HG02678 (cell line): ENCODE measurements at regions not wholly inside any gene's neighbourhood (a gene's known extent, or its start where the extent isn't known, plus 50 kb on each side); places are given as distances from the start of the nearest gene placed in this dataset.

ENCODE experiments used
- ATAC-seq: cut with Tn5 transposase; IDR thresholded peaks from one replicate; pipeline ENCODE4 v1.9.1; 2021; ENCODE audit warnings: mild to moderate bottlenecking, moderate library complexity; ENCODE audit not compliant: unreplicated experiment

DNA sequence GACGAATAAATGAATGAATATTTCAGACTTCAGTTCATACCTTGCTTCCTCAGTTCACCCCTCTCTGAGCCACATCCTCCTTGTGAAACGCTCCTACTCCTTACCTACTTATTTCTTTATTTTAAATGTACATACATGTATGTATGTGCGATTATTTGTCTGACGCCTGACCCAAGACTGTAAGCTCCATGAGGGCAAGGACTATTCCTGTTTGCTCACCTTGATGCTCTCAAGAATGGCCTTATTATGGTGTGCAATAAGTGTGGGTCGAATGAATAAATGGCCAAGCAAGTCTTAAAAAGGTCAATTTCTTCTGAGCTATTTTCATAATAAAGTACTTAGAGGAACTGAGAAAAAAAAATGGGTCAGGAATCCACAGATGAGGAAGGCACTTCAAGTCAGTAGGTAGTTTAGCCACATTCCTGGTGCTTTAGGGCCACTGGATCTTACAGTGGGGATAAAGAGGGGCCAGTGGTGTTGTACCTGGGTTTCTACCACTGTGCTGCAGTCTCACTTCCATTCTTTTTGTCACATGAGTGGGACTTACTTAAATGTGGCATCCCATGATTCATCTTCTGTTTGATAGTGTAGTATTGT lies 74.7 kb downstream of the SDC1 start:
- ATAC-seq, result no peak

DNA sequence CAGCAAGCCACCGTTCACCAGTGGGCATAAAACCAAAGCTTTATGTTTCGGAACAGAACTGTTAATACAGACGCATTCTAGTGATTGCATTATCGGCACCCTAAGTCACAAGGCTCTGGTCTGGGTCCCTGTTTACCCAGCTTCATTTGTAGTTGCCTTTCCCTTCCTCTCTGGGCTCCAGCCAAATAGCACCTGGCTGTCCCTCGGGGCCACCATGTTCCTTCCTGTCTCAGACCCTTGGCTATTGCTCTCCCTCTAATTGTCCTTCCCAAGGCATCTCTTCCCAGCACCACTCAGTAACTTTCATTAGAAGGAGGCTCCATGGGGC lies 75.3 kb downstream of the SDC1 start:
- no peak for ATAC-seq

DNA sequence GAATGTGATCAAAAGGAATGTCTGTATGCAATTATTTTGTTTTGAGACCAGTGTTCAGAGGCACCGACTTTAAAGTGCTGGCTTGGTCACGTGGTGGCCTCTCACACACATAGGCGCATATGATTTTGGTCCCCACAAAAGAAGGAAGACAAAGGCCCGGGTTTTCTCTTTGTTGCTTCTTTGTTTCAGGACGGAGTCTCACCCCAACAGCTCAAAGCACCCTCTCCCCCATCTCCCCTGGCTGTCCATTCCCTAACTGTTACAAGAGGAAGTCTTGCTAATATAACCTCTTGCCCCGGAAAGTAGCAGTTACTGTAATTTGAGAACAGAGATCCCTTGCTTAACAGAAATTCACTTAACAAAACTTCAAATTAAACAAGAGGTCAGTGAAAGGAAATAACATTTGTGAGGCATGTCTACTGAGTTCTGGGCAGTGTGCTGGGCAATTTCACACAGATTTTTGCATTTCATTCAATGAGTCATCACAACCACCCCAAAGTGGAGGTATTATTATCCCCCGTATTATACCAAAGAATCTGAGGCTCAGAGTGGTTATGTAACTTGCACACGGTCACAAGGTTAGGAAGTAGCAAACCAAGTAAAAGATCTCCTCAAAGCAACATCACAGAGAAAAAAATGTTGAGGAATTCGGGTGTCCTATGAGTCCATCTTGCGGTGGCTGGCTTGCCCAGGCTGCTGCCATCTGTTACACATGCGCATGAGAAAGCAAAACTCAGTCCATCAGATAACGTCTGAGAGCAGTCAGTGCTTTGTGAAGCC lies 75.8 kb downstream of the SDC1 start:
- no peak for ATAC-seq

DNA sequence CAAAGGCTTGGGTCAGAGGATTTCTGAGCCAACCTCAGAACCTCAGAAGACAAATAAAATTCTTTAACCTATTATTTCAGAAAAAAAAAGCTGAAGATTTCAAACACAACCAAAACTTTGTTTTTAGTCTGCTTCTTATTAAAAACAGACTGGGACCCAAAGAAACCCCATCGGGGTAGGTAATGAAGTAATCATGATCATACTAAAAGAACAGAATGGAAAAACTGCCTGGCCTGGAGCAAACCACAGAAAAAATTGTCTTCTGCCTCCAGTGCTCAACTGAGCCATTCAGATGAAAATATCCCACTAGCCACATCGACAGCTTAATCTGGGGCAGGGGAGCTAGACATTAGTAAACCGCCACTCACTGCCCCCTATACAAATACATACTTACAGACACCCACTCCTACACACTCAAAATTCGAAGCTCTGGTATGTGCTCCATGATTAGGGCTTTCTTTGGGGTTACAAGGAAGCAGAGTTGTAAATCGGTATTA lies 76.5 kb downstream of the SDC1 start:
- ATAC-seq, result no peak

DNA sequence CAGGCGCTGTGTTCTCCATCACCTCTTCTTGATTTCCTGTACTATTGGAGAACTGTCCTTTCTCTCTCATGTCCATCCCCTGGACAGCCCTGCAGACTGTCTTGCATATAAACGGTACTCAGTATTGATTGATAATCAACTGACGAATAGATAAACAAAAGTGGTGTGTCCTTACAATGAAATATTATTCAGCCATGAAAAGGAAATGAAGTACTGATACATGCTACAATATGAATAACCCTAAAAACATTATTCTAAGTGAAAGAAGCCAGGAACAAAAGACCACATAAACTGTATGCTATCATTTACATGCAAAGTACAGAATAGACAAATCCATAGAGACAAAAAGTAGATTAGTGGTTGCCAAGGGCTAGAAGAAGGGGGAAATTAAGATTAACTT lies 77.6 kb downstream of the SDC1 start:
- ATAC-seq, result no peak

DNA sequence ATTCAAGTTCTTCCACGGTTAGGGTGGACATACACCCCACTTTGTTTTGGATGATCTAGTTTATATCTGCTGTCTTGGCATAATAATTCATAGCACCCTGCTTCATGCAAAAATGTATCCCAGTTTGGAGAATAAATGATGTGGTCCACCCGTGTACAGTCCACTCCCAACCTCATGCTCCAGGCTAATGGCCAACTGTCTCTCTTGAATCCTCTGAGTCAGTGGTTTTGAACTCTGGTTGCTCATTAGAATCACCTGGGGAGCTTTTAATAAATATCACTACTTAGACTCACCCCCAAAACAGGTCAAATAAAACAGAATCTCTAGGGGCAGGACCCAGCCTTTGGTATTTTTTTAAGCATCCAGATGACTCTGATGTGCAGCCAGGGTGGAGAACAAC lies 78.5 kb downstream of the SDC1 start:
- no peak for ATAC-seq

DNA sequence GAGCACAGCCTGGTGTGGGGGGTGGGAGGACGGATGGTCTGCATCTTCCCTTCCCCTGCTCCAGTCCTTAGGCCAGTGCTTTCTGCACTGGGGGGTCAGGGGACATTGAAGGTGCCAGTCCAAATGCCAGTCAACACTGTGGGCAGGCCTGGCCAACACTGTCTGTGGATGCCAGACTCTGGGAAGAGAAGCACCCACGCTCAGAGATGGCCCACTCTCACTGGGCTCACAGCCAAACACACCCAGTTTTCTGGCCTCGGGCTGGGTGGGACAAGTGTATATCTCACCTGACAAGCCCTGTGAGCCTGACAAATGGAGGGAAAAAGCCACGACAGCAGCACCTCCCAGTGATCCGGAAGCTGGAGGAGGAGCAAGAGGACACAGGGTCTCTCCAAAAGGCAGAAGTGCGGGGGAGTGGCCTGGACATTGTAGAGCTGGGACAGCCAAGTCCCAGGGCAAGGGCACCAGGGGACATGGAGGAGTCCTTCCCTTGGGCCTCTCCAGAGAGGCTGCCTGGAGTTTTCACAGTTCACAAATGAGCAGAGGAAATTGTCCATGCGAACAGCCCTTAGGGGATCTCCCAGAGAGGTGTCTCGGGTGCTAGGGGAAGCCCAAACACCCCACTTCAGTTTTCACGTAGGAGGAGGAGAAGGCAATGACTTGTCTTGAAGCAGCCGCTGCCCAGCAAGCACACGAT lies 79.3 kb downstream of the SDC1 start:
- peak; percentile 86 for ATAC-seq

DNA sequence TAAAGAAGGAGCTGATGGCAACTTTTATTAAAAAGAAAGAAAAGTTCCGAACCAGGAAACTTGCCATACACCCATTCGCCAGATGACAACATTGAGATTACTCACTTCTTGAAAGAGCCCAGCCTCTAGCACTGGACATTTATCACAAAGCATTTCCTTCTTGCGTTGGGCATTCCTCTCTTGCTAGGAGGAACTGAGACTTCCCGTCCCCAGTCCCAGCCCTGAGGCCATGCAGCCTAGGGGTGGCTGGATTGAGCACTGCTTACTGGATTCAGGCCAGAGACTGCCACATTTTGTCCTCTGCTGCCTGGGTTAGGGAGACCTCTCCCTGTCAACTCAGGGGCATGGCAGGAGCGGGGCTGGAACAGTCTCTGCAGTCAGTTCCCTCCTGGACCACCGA lies 80.1 kb downstream of the SDC1 start:
- ATAC-seq, result no peak

DNA sequence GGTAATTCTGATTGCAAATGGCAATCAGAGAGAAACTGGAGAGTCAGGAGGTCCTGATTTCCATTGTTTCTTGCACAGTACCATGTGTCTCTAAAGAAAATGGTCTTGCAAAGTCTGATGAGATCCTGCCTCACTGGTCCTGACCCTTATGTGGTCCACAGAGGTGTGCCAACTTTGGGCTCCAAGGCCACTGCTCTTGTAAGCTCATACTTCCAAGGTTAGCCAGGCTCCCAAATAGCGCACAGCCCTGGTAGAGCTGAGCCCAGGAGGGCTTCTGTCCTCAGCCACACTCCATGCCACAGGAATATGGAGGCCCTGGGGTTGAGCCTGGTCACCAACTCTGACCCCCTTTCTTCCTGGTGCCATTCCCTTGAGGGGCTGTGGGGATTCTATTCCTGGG lies 80.7 kb downstream of the SDC1 start:
- no peak for ATAC-seq

DNA sequence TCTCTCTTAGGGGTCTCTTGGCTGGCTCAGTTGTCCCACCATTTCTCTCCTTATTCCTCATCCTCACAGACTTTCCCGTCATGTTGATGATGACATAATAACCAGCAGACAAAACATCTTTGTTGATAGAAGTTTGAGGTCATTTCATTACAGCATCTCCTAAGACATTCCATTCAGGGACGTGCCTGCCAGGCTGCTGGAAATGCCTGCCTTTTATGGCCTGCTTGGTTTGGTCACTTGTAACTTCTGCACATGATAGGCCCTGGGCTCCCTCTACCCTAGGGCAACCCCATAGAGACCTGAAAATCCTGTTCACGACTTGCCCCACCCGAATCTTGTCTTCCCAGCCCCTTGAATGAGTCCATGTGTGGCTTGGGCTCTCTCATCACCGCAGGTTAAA lies 81.7 kb downstream of the SDC1 start:
- no peak for ATAC-seq

DNA sequence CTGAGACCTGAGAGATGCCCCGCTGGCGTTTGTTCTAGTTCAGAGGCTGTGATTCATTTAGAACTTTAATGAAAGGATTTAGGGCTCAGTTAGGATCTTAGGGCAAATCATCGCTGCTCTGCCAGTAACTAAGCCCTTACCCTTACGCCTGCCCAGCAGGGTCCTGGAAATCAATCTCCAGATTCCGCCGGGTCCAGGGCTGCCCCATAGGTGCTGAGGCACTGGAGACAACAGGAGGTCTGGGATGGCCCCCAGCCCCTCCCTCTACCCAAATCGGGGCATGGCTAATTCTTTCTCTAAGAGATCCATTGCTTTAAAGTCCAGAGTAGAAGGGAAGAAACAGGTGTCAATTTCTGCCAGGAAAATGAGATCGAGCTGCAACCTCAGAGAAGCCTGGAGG lies 83.1 kb downstream of the SDC1 start:
- ATAC-seq, result no peak

DNA sequence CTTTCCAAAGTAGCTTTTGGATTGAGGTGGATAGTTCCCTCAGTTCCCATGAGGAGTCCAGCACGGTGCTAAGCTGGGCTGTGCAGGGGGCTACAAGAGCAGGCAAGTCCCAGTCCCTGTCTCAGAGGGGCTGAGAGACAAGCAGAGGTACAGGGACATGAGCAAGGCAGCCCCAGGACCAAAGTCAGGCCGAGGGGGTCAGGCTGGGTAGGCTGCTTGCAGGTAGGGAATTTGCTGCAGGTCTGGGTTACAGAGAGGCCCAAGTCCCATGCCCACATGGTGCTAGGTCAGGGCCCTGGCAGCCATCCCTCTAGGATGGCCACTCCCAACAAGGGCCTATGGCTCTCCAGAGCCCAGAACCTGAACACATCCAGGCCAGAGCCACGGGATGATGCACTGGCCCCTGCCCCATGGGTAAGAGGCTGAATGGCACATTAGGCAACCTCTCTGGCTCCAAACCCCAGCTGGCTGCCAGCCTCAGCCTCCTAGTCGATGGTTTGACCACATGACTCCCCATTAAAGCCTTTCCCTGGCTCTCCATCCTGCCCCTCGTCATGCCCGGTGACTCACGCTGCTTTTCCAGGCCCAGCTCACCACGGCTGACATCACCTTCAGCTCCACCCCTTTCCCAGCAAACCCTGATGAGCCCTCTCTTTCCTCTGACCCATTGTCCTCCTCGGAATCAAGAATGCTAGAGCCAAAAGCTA lies 83.7 kb downstream of the SDC1 start:
- no peak for ATAC-seq

DNA sequence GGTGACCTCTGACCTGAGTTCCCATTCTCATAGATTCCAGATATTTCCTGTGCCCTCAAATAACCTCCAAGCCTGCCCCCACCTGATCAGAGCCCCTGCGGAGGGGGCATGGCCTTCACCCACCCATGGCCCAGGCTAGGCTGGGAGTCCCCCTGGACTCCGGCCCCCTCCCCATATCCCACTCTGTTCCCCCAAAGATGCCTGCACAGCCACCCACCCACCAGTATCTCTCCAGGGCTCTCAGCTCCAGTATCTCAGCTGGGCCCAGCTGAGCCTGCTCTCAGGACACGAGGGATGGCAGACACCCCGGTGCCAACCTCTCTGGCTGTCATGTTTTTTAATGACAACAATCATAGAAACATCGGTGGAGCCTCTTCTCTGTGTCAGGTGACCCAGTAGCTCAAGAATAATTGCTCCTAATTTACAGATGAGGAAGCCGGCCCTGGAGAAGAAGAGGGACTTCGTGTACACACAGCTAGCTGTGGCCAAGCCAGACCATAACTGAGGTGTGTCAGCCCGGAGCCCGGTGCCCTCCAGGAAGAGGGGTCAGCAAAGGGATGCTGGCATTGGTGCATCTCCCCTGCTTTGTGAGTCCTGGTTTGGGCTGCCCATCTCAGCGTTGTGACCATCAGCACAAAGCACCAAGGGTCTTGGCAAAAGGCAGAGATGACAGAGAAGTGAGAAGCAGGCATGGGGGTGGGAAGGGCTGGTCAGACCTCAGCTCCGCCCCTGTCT lies 84.4 kb downstream of the SDC1 start:
- no peak for ATAC-seq

DNA sequence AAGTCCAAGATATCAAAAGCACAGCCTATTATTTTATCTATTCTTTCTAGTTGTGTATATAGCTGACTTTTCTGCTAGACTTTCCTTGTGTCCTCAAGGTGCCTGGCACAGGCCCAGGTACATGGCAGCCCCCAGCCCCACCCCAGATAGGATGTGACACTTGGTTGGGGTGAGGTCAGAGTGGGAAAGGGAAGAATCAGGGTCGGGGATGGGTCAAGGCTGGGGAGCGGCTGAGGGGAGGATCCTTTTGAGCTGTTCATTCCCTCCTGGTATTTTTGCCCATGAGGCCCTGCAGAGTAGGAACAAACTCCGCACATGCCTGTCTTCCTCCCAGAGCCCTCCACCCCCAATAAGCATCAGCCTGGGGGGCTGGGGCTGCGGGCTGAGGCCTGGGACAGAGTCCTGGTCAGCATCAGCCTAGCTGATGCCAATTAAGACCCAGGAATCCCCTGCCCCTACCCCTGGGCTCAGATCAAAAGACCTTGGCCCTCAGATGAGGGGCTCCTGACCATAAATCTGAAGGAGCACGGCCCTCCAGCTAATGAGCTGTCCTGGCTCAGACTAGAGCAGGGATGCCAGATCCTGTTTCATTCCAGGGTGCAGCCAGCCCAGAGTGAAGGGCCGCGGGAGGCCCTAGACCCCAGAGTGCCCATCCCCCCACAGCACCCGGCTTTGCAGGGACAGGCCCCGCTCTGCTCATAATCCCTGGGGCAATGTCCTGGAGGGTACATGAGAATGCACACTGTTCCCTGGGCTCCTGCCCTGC lies 85.3 kb downstream of the SDC1 start:
- no peak for ATAC-seq

DNA sequence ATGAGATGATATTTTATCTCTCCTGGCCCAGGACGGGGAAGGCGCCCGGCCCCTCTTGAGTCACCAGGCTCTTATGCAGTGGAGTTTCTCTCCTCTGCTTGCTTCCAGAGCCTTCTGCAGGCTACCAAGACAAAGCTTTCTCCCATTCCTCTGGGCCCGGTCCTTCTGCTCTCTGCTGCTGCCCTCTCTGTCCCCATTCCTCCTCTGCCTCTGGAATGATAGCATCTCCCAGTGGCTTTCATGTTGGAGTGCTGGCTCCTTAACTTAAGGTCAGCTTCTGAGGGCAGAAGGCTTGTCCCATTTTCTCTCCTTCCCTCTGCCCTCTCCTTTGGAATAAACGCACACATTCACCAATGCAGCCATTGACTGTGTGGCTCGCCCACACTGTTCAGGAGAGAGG lies 86.2 kb downstream of the SDC1 start:
- ATAC-seq, result no peak

DNA sequence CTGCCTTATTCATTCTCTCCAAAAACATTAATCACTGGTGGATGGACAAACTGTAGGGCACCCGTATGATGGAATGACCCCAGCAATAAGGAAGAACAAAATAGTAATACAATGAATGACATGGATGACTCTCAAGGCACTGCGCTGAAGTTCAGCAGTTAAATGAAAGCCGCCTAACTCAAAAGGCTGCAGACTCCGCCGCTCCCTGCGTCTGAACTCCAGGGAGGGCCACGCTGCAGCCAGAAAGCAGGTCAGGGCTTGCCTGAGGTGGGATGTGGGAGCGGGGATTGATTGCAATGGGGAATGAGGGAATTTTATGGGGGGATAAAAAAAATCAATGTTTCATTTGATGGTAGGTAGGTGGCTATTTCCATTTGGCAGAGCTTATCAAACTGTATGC lies 86.5 kb upstream of the LAPTM4A start:
- ATAC-seq, result no peak

DNA sequence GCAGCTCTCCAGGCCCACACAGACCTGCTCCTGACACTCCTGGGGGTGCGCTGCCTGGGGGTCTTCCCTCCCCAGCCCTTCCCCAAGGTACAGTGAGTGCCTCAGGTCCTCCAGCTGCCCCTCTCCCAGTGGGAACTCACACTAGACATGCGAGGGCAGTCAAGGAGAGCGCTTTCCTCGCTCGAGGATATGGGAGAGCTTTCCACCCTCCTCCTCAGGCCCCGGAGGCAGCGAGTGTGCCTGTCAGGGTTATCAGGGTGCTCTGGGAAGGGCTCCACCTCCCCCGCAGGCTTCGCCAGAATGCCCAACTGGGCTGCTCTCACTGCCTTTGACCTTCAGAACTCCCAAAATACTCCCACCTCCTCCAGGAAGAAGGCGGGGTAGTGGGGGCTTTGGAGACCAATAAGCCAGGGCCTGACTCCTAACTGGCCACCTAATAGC lies 85.7 kb upstream of the LAPTM4A start:
- no peak for ATAC-seq

DNA sequence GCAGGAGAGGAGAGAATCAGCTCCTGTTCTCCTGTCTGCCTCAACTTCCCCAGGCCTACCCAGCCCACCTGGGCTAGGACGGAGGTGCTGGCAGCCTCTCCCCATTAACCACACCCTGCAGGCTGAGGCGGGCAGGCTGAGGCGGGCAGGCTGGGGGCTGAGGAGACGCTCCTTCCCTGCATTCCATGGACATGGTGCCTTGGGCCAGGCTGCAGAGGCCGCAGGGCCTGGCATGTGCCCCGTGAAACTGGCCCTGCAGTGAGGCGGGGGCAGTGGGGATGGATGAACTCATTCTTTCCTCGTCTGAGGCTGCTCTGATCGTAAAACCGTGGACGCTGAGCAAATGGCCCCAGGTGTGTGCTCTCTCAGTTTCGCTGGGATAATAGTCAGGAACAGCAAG lies 84.7 kb upstream of the LAPTM4A start:
- no peak for ATAC-seq

DNA sequence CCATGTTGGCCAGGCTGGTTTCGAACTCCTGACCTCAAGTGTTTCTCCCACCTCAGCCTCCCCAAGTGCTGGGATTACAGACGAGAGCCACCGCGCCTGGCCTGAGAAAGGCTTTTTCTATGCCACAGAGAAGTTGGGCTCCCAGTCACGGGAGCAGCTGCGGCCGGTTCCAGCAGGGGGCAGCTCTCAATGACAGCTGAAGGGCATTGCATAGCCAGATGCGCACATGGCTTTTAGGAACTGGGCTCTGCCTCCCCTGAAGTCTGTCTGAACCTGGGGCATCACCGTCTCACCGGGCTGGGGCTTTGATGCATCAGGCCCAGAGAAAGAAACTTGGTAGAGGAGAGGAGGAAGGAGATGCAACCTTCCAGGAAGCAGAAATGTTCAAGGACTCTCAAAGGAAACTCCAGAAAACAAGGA lies 84.2 kb upstream of the LAPTM4A start:
- peak; percentile 91 for ATAC-seq

DNA sequence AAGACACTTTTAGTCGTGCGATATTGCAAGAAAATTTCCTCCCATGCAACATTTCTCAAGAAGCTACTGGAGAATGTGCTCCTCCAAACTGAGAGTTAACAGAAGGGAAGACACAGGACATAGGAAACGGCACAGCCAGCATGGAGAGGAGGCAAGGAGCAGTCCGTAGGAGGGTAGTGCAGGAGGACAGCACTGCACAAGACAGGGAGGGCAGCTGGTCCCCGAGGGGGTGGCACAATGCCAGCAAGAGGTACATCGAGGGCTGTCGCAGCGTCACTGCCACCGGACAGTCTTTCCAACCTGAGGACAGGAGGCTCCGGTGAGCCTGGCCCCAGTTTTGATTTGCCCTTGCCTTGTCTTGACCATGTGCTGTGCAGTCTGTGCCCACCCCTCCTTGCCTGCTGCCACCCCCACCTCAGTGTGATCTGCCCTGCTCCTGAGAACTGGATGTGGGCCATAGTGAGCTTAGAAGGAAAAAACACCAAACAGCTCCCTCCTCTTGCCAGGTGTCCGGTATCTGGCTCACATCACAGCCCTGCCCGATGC lies 81.6 kb upstream of the LAPTM4A start:
- no peak for ATAC-seq
